ENCODE measurements at regions not wholly inside any gene's neighbourhood (a gene's known extent, or its start where the extent isn't known, plus 50 kb on each side); places are given as distances from the start of the nearest gene placed in this dataset.

DNA sequence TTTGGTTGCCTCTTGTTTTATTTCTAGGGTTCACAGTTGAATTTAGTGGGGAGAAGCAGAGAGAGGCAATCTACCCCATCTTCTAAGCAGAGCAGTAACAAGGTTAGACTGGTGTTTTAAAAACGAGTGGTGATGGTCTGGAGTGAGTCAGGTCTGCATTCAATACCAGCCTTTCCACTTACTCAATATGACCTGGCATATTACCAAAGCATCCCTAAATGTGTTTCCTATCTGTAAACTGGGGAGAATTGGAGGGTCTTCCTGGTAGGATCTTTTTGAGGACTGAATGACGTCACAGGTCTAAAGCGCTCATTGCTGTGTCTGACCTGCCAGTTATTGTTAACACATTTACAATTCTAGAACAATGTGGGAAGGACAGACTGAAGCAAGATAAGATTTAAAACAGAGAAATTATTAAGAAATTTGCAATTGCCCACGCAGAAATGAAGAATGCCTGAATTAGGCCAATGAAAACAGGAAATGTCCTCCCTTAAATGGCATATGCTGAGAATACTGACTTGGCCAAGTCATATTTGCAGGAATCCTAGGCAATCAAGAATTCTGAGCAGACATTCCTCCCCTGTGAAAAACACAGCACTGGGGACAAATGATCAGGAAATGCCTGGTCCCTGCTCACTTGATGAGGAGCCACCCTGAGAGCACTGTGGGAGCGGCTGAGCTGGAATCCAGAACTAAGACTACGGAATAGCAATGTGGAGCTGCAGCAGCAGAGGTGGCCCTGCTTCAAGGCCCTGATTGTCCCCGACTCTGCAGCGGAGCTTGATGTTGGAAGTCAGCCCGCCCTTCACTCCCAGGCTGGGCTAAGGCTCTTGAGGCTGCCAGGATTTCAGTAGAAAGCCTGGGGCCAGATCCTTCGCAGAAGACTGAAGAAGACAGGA lies 184.5 kb upstream of the CXCL12 start:
- TF ChIP-seq, protein P1, sequence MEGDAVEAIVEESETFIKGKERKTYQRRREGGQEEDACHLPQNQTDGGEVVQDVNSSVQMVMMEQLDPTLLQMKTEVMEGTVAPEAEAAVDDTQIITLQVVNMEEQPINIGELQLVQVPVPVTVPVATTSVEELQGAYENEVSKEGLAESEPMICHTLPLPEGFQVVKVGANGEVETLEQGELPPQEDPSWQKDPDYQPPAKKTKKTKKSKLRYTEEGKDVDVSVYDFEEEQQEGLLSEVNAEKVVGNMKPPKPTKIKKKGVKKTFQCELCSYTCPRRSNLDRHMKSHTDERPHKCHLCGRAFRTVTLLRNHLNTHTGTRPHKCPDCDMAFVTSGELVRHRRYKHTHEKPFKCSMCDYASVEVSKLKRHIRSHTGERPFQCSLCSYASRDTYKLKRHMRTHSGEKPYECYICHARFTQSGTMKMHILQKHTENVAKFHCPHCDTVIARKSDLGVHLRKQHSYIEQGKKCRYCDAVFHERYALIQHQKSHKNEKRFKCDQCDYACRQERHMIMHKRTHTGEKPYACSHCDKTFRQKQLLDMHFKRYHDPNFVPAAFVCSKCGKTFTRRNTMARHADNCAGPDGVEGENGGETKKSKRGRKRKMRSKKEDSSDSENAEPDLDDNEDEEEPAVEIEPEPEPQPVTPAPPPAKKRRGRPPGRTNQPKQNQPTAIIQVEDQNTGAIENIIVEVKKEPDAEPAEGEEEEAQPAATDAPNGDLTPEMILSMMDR (IDR thresholded peaks at IDR 0.05) = no peak
- TF ChIP-seq EZH2 (IDR thresholded peaks at IDR 0.05; ENCODE audit: borderline replicate concordance, insufficient read depth, low read depth, low read length, poor library complexity, severe bottlenecking) = no peak

Data from B cell (primary cell).